Activated T-cell treated with anti-CD3 and anti-CD28 coated beads for 24 hours (primary cell): ENCODE measurements at regions not wholly inside any gene's neighbourhood (a gene's known extent, or its start where the extent isn't known, plus 50 kb on each side); places are given as distances from the start of the nearest gene placed in this dataset.
"Not testable (repeated sequence)": the region's sequence is repeated elsewhere in the genome, so short reads cannot be mapped to it uniquely, and the experiment has no call there.

Source experiments
- DNase-seq: peaks from one replicate; pipeline ENCODE4 v3.0.0-alpha.2; 2020; ENCODE audit warnings: low read depth

DNA sequence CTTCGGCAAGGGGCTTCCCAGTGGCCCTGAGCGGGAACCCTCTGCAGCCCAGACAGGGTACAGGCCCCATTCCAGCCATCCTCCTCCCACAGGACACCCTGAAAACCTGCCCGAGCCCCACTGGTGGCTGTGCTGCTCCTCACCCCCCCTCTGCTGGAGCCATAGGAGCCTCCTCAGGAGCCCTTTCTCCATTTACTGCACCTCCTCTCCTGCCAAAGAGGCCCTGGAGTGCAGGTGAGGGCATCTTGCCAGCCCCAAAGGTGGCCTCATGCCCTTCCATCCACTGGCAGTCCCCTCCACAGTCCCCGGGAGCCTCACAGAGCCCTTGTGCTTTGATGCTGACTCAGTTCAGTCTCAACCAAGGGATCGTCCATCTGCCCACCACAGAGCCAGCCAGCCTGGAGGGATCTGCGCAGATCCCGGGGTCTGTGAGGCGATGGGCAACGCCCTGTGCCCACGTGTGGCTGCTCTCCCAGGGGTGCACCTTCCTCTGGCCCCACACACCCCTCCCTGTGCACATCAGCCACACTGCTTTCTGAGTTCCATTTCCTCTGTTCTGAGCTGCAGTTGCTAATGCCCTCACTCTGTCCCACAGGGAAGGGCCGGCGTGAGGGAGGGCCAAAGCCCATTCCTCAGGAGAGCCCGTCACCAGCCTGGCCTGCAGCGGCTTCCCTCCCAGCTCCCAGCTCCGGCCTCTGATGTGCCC lies 228.5 kb downstream of the DLL1 start:
- DNase-seq: no peak

DNA sequence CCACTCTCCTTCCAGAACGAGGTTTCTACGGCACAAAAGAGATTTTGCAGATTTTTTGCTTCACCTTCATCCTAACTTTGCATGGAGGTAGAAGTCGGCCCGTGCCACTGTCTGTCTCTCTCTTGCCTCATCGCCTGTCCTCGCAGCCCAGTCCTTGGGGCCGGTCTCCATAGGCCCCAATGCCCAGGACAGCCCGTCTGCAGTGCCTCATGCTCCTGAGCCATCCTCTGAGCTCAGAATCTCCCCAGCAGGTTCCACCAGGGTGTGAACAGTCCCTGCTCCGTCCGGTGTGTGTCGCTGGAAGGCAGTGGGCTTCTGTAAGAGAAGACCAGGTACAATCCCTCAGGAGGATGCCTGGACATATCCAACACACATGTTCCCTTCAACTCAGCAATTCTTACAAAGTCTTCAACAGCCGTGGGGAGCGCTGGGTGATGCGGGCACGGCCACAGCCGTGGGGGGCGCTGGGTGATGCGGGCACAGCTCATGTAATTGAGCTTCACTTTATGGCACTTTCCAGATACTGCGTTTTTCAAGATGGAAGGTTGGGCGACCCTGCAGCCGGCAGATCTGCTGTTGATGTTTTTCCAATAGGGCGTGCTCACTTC lies 231.9 kb downstream of the DLL1 start:
- no peak for DNase-seq

- DNase-seq: no peak
Observed at GRCh38 chr6:170057961-170058877, 232.7 kb downstream of the DLL1 start.

GRCh38 chr6:170057034-170057734 lies 233.7 kb downstream of the DLL1 start:
- no peak for DNase-seq

DNA sequence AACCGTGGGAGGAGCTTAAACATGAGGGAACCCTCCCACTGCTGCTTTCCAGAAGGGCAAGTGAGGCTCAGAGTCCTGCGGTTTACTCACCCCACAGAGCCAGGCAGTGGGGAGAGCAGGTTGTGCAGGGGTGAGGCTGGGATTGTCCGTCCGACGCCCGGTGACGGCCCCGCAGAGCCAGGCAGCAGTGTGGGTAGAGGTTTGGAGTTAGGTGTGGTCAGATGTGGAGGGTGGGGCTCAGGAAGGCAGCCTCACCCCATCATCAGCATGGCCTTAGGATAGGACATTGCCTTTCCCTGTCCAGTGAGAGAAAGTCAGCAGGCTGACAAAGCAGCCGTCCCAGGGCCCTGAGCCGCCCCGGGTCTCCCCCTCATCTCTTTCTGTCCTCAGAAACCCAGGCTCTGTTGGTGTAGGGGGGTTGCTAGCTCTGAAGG lies 234.6 kb downstream of the DLL1 start:
- no peak for DNase-seq

DNA sequence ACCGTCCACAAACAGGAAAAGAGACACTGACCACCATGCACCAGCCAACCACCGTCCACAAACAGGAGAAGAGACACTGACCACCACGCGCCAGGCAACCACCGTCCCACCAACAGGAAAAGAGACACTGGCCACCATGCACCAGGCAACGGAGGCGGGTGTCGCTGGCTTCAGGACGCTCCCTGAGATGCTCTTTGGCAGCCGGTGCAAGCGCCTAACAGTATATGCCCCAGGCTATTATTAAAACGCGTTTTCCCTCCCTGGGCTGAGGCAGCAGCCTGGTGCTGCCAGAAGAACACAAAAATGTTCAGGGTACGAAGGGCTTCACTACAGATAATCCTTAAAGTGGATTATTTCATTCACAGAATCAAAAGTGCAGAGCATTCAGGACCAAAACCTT lies 235.1 kb downstream of the DLL1 start:
- DNase-seq: not testable (repeated sequence)

- DNase-seq: no peak
Observed at GRCh38 chr6:170053966-170054661, 236.8 kb downstream of the DLL1 start.

GRCh38 chr6:170052991-170053821 lies 237.7 kb downstream of the DLL1 start:
- DNase-seq: no peak

DNA sequence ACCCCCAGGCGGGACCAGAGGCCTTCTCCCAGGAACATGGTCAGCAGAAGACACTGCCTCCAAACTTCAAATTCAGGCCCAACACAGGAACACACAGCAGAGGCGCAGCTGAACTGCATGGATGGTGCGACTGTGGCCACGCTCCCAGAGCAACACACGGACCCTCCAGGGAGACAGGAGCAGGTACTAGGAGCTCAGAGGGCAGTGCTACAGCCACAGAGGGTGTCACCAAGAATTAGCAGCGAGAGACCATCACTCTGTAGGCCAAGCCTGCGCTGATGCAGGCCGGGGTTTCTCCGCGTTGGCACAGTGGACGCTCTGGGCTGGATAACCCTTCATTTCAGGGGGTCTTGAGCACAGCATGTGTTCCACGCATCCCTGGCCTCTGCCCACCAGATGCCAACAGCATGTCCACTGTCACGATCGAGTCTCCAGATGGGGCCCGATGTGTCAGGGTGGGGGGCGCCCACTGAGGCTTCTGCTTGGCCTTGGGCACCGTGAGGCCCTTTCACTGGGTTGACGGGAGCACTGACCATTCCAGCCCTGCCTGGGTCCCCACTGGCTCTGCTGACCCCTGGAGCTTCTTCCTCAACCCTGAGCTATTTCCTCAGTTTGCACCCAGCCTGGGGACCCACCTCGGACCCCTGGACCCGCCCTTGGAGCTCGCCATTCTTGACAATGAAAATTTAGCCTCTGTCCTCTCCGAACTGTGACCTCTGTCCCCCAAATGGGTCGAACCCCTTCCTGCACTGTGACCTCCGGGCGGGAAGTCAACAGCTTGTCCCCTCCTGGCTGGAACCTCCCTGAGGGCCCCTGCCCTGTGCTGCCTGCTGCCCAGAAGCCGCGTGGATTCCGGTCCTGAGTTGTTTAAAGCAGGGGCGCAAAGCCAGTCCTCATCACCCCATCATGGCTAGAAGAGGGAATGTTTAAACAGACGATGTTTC lies 239.4 kb downstream of the DLL1 start:
- DNase-seq: no peak

GRCh38 chr6:170050591-170051041 lies 240.3 kb downstream of the DLL1 start:
- DNase-seq: no peak

DNA sequence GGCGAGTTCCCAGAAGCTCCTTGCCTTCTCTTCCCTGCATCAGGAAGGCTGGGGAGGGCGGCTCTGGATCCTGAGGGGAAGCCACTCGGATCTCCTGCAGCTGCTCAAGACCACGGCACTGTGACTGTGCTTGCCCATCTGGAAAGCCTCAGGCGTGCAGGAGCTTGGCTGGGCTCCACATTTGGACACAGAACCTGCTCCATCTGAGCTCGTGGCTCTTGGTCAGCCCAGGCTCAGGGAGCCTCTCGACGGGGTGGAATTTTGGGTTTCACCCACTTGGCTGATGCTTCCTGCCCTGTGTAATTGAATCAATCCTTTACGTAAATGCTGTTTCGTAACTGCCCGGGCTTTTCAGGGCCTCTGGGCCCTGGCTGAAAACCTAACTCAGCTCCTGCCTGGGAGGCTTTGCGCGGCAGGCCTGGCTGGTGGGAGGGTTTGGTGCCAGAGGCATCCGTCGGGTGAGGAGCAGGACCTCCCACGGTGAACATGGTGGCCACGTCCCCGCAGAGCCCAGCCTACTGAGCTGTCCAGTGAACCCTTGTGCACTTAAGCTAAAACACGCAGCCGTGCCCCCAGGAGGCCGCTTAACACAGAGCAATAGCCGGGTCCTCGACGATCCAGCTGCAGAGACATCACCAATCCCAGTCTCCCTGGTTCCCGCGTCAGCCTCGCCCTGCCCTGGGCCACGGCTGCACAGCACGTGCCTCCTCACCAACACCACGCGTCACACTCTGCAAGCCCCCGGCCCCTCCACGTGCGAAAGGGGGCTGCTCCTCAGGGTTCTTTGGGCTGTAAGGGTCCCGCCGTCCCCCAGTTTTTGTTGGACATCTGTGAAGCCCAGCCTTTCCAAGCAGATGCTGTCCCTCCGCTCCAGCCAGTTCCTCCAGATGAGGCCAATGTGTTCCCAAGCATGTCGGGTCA lies 241.0 kb downstream of the DLL1 start:
- DNase-seq: no peak

DNA sequence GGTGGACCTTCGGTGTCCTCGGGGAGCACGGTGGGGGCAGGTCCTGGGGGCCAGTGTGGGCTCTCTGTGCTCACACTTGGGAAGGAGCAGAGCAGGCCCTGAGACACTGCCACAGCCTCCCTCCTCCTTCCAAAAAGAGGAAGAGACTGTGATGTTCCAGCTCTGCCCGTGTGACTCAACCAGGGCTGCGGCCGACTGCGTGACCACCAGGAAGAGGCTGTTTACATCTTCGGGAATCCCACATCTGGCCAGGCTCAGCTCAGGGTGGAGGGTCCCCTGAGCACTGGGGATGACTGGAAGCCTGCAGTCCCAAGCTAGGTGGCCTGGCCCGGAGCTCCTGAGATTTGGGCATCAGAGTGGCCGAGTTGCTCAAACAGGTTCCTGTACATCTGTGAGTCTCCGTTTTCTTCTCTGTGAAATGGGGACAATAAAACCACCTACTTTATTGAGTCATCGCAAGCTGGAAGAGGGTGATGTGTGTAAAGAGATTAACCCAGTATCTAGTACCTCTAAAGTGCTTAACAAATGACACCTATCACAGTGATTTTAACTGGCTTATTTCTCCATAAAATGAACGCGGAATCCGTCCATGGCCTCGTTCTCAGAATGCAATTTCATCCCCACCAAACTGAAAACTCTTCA lies 242.1 kb downstream of the DLL1 start:
- no peak for DNase-seq

DNA sequence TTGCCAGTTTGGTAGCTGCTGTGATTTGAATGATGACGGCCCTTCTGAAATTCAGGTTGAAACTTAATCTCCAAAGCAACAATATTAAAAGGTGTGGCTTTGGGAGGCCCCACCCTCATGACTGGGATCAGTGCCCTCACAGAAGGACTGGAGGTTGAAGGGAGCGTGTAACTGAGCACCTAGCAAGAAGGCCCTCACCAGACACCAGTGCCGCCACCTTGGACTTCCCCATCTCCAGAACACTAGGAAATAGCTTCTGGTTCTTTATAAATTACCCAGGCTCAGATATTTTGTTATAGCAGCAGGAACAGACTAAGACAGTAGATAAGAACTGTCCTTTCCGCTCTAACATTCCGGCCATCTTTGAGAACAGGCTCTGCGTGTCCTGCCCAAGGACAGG lies 243.1 kb downstream of the DLL1 start:
- DNase-seq: no peak

DNA sequence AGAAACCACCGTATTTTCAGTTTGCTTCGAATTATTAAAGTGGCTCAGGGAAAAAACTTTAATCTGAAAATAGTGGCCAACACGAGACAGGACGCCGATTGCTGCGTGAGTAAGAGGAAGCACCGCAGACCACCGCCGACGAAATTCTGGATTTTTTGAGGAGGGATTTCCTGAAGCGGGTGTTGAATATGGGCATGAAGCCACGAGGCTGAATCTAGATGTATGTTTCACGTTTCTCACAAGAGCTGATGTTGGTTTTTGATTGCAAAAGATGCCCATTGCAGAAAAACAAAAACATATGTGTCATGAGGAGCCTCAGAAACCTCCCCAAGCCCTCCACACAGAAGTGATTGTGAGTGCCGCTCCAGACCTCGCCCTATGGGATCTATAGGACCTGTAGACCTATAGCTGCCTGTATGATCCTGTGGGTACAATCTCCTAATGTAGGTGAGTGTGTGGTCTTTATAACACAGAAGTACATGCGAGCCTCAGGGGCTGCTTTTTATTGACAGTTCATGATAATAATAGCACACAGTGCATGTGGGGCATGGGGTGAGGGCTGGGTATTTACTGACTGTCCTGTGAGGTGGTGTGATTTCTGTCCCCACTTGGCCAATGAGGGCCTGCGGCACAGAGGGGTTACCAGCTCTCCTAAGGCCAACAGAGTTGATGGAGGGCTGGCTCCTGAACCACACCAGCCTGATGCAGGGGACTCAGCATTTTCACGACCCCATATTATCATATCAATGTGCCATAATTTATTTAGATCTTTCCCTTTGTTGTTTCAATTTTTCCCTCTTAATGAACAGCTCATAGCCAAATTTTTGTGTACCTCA lies 243.9 kb downstream of the DLL1 start:
- DNase-seq: no peak

- no peak for DNase-seq
Observed at GRCh38 chr6:170045981-170046667, 244.8 kb downstream of the DLL1 start.

DNA sequence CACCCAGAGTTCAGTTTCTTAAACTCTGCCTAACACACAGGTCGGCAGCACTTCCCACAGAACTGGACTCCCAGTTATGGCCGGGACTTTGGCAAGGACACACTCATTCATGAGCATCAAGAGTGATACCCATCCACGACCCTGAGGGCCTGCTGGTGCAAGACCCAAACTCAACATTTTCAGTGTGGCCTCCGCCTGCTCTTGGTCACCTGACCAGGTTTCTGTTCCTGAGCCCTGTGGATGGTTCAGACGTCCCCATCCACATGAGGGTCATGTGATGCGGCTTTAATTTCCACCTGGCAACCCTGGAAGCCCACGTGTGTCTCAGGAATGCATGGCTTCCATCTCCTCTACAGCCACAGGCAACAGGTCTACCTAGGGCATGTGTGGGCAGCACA lies 245.3 kb downstream of the DLL1 start:
- no peak for DNase-seq
